Choroid plexus epithelial cell (primary cell): ENCODE measurements at regions not wholly inside any gene's neighbourhood (a gene's known extent, or its start where the extent isn't known, plus 50 kb on each side); places are given as distances from the start of the nearest gene placed in this dataset.

Experiments used
- DNase-seq: peaks from one replicate; pipeline ENCODE4 v3.0.0-alpha.2; 2010; ENCODE audit warnings: low read depth
- H3K4me3 ChIP-seq: 2 replicates; pipeline ENCODE4 v1.5.1; 2011; ENCODE audit warnings: low read depth, mild to moderate bottlenecking, control low read depth, low read length, moderate library complexity
- CTCF ChIP-seq: conservative IDR thresholded peaks from 2 replicates; pipeline ENCODE4 v1.5.1; 2011; ENCODE audit warnings: low read depth, mild to moderate bottlenecking, control low read depth, inconsistent platforms, low read length, moderate library complexity

GRCh38 chr5:125555591-125555990 is 809.2 kb upstream of the ZNF608 start:
- no peak for DNase-seq
- no peak overlapping the region for H3K4me3 ChIP-seq
- no peak for TF ChIP-seq CTCF

GRCh38 chr5:125558016-125558415 is 811.6 kb upstream of the ZNF608 start:
- no peak for DNase-seq
- TF ChIP-seq CTCF, result no peak
- H3K4me3 ChIP-seq, result no peak overlapping the region

GRCh38 chr5:125558466-125558865 is 812.0 kb upstream of the ZNF608 start:
- DNase-seq, result peak; percentile 13
- TF ChIP-seq CTCF, result no peak
- H3K4me3 ChIP-seq, result no peak overlapping the region

GRCh38 chr5:125559296-125559695 is 812.9 kb upstream of the ZNF608 start:
- no peak overlapping the region for H3K4me3 ChIP-seq
- TF ChIP-seq CTCF, result no peak
- DNase-seq, result peak; percentile 97

GRCh38 chr5:125560476-125561225 is 814.2 kb upstream of the ZNF608 start:
- TF ChIP-seq CTCF, result no peak
- no peak overlapping the region for H3K4me3 ChIP-seq
- peak; percentile 54 for DNase-seq

- no peak overlapping the region for H3K4me3 ChIP-seq
- no peak for TF ChIP-seq CTCF
- no peak for DNase-seq
These were observed 818.0 kb upstream of the ZNF608 start for GRCh38 chr5:125564317-125564975.
